PC-9 (cell line): ENCODE measurements at regions not wholly inside any gene's neighbourhood (a gene's known extent, or its start where the extent isn't known, plus 50 kb on each side); places are given as distances from the start of the nearest gene placed in this dataset.

ENCODE experiments used
- EZH2 ChIP-seq: fragments of 200-600 bp; sonication (generic); IDR thresholded peaks from 2 replicates; pipeline ENCODE4 v1.8.0; 2017; ENCODE audit warnings: antibody characterized with exemption, low read depth
- TF ChIP-seq, protein P1 (sequence below): fragments of 200-600 bp; sonication (generic); conservative IDR thresholded peaks from 2 replicates; pipeline ENCODE4 v1.6.1; 2017; ENCODE audit warnings: mixed run types, antibody characterized with exemption, mild to moderate bottlenecking, moderate library complexity

DNA sequence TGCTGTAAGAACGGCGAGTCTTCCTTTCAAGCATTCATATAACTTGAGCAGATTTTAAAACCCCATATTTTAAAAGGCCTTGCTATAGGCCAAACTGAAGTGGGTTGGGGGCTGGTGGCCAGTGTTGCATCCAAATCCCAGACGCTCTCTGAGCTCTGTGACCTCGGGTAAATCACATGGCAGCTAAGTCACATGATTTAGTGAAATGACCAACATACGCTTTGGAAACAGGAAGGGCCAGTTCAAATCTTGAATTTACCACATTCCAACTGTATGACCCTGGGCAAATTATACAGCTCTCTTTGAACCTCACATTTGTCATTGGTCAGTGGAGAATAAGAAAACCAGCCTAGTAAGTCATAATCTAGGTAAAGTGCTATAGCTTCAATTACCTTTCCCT, 519.3 kb downstream of the HAPSTR1 start:
- TF ChIP-seq, protein P1, sequence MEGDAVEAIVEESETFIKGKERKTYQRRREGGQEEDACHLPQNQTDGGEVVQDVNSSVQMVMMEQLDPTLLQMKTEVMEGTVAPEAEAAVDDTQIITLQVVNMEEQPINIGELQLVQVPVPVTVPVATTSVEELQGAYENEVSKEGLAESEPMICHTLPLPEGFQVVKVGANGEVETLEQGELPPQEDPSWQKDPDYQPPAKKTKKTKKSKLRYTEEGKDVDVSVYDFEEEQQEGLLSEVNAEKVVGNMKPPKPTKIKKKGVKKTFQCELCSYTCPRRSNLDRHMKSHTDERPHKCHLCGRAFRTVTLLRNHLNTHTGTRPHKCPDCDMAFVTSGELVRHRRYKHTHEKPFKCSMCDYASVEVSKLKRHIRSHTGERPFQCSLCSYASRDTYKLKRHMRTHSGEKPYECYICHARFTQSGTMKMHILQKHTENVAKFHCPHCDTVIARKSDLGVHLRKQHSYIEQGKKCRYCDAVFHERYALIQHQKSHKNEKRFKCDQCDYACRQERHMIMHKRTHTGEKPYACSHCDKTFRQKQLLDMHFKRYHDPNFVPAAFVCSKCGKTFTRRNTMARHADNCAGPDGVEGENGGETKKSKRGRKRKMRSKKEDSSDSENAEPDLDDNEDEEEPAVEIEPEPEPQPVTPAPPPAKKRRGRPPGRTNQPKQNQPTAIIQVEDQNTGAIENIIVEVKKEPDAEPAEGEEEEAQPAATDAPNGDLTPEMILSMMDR, result no peak
- TF ChIP-seq EZH2, result no peak
